SH-SY5Y (cell line): ENCODE measurements at regions not wholly inside any gene's neighbourhood (a gene's known extent, or its start where the extent isn't known, plus 50 kb on each side); places are given as distances from the start of the nearest gene placed in this dataset.

ENCODE experiments used
- GATA2 ChIP-seq: IDR thresholded peaks from 2 replicates; pipeline ENCODE4 v1.6.1; 2011; ENCODE audit warnings: mild to moderate bottlenecking, low read depth, low read length
- GATA3 ChIP-seq: IDR thresholded peaks from 2 replicates; pipeline ENCODE4 v1.6.1; 2011; ENCODE audit warnings: low read depth, mild to moderate bottlenecking, low read length, moderate library complexity

DNA sequence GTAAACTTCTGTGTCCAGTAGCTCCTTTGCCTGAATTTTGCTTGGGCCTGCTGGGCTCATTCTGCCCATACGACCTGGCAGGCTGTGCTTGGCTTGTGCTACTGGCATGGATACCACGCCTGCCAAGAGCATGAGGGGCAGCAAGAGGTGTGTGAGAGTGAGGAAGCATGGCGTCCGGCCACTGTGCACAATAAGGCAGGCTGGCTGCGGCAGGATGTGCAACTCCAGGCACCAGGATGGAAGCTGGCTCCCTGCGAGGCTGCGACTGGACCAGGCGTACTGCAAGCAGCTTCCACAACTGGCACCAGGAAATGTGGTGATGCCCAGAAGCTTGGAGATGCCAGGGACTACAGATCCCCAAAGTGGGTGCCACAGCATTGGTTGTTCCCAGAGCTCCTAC is 709.3 kb downstream of the PCDH18 start:
- TF ChIP-seq GATA2 = no peak
- no peak for TF ChIP-seq GATA3
